ENCODE measurements at regions not wholly inside any gene's neighbourhood (a gene's known extent, or its start where the extent isn't known, plus 50 kb on each side); places are given as distances from the start of the nearest gene placed in this dataset.

- H3K4me1 ChIP-seq: peaks cover 0 to 28% (median 10%) of the 10 kb centered on the region in 9 donors
- H3K27me3 ChIP-seq: no peaks in the 10 kb centered on the region
- H3K36me3 ChIP-seq: no peaks in the 10 kb centered on the region
- intact Hi-C loops (cut with DNase I): loop anchor here in 1 of 10 donors (10.0 kb wide), 1 partner anchor 118 kb away; the partner anchor contains the start of gene CDC42EP3
- WGBS, 2 donors: 97 to 100% methylated on average over 1 of the region's 1 CpG
- ATAC-seq (no peak), DNase-seq (no peak)
- H3K4me3 ChIP-seq: no peak overlapping the region
- no peak for TF ChIP-seq CTCF (IDR thresholded peaks at IDR 0.05)
- peaks cover 0 to 16% (median 8%) of the 10 kb centered on the region in 11 donors for H3K9me3 ChIP-seq
- no peak overlapping the region for H3K27ac ChIP-seq
These were observed 121.6 kb upstream of the CDC42EP3 start for GRCh38 chr2:37793004-37793403.

- no peak for TF ChIP-seq CTCF (IDR thresholded peaks at IDR 0.05)
- Histone ChIP-seq H3K4me1 (peaks cover 0 to 34% (median 10%) of the 10 kb centered on the region in 9 donors), H3K36me3 (no peaks in the 10 kb centered on the region), H3K4me3 (no peak overlapping the region), H3K27ac (peak overlapping the region; percentile 29 to 85 (median 70)), H3K9me3 (no peaks in the 10 kb centered on the region), H3K27me3 (no peaks in the 10 kb centered on the region)
- intact Hi-C loops (cut with DNase I): loop anchor here in 4 of 10 donors (5.0 to 10.0 kb wide), 3 partner anchors 120 to 147 kb away; partner anchors contain the start of gene CDC42EP3 (in 3 of the 4)
- DNase-seq: no peak
- ATAC-seq: peak; percentile 63 to 91 (median 86)
These were observed 123.3 kb upstream of the CDC42EP3 start for GRCh38 chr2:37794717-37795116.

GRCh38 chr2:37795456-37795855 is 124.0 kb upstream of the CDC42EP3 start:
- Histone ChIP-seq H3K27me3 (no peaks in the 10 kb centered on the region), H3K4me1 (peaks cover 0 to 34% (median 10%) of the 10 kb centered on the region in 9 donors), H3K9me3 (no peaks in the 10 kb centered on the region), H3K4me3 (no peak overlapping the region), H3K27ac (peak overlapping the region in 9 of 10 donors; percentile 61 to 85 (median 70)), H3K36me3 (no peaks in the 10 kb centered on the region)
- TF ChIP-seq CTCF (IDR thresholded peaks at IDR 0.05): no peak
- 97 to 100% methylated on average over 1 of the region's 1 CpG for WGBS, 2 donors
- no peak for ATAC-seq
- no peak for DNase-seq
- intact Hi-C loops (cut with DNase I): loop anchor here in 4 of 10 donors (5.0 to 10.0 kb wide), 3 partner anchors 121 to 148 kb away; partner anchors contain the start of gene CDC42EP3 (in 3 of the 4)

GRCh38 chr2:37795938-37796337 is 124.5 kb upstream of the CDC42EP3 start:
- DNase-seq (no peak), ATAC-seq (no peak)
- Histone ChIP-seq H3K4me1 (peaks cover 0 to 34% (median 10%) of the 10 kb centered on the region in 9 donors), H3K4me3 (no peak overlapping the region), H3K9me3 (no peaks in the 10 kb centered on the region), H3K27me3 (no peaks in the 10 kb centered on the region), H3K36me3 (no peaks in the 10 kb centered on the region), H3K27ac (peak overlapping the region in 5 of 10 donors; percentile 3 to 85 (median 71))
- 82% methylated on average over 2 of the region's 2 CpGs for WGBS, 2 donors
- TF ChIP-seq CTCF (IDR thresholded peaks at IDR 0.05): no peak
- intact Hi-C loops (cut with DNase I): loop anchor here in 4 of 10 donors (5.0 to 10.0 kb wide), 3 partner anchors 121 to 149 kb away; partner anchors contain the start of gene CDC42EP3 (in 3 of the 4)

Measured in heart right ventricle (tissue), 16 donors.